ENCODE measurements at regions not wholly inside any gene's neighbourhood (a gene's known extent, or its start where the extent isn't known, plus 50 kb on each side); places are given as distances from the start of the nearest gene placed in this dataset.

DNA sequence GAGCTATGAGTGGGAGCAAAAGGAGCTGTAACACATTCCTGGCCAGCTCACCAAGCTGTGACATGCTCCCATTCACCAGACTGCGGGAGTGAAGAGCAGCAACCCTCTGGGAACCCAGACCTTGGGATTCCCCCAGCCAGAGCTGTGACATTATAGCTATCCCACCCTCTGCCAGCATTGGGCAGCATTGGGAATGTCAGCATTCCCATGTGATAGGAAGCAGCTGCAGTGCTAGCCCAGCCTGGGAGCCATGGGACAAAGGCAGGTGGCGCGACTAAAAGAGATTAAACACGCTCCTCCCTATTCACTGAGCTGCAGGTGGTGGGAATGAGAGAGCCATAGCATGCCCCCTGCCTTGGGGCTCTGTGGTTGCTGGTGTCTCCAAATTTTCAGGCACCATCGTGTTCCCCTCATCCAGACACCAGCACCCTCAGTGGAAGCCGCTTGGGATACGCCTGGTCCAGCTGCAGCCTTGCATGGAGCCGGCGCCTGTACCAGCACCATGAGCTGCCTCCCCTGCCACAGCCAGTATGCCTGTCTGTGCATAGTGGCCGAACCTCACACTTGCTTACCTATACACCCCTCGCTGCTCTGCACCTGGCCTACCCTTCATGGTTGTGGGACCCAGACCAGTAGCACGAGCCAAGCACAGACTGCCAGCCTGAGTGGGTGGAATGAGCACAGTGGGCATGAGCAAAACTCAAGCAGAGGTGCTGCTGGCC, 695.6 kb upstream of the GCFC2 start:
- DNase-seq (ENCODE audit: low read depth, low spot score) = no peak
- TF ChIP-seq, protein P1, sequence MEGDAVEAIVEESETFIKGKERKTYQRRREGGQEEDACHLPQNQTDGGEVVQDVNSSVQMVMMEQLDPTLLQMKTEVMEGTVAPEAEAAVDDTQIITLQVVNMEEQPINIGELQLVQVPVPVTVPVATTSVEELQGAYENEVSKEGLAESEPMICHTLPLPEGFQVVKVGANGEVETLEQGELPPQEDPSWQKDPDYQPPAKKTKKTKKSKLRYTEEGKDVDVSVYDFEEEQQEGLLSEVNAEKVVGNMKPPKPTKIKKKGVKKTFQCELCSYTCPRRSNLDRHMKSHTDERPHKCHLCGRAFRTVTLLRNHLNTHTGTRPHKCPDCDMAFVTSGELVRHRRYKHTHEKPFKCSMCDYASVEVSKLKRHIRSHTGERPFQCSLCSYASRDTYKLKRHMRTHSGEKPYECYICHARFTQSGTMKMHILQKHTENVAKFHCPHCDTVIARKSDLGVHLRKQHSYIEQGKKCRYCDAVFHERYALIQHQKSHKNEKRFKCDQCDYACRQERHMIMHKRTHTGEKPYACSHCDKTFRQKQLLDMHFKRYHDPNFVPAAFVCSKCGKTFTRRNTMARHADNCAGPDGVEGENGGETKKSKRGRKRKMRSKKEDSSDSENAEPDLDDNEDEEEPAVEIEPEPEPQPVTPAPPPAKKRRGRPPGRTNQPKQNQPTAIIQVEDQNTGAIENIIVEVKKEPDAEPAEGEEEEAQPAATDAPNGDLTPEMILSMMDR (IDR thresholded peaks at IDR 0.05; ENCODE audit: low read depth, low read length) = no peak
- H3K4me3 ChIP-seq (ENCODE audit: low read depth, low read length) = no peak overlapping the region
- in situ Hi-C loops (cut with HindIII; ENCODE audit: low sequenced_read_pairs) = no loop called here

DNA sequence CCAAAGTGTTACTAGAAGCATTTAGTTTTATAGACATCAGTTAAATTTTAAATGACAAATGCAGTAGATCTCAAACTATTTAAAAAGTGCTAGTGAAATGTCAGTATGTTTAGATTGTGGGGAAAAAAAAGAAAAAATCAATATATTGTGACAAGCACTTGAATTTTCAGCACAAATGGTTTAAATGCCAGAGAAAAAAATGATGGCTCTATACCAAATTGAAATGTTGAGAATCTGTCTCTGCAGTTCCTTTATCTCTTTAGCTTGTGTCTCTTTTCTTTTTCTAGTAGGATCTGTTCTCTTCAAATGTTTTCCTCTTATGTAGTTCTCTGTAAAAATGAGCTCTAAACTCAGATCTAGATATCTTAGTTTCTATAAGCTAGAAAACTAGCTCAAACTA, 682.6 kb upstream of the GCFC2 start:
- TF ChIP-seq, protein P1 (IDR thresholded peaks at IDR 0.05; ENCODE audit: low read depth, low read length) = no peak
- in situ Hi-C loops (cut with HindIII; ENCODE audit: low sequenced_read_pairs) = no loop called here
- DNase-seq (ENCODE audit: low read depth, low spot score) = no peak
- H3K4me3 ChIP-seq (ENCODE audit: low read depth, low read length) = no peak overlapping the region

DNA sequence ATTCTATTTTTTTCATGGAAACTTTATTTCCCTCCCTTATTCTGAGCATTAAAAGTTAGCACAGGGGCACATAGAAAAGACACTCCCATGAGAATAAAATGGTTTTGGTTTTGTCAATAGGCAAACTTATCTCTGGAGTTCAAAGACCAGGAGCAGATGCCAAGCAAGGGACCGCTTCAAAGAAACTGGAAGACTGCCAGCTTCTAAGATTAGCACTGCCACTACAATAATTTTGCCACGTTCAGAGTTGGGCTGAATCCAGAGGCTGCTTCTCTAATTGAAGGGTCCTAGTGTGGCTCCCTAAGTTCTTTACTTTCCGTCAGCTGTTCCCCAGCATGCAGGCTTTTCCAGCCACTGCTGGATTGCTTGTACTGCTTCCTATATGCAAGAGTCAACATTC, 681.0 kb upstream of the GCFC2 start:
- no peak for DNase-seq (ENCODE audit: low read depth, low spot score)
- in situ Hi-C loops (cut with HindIII; ENCODE audit: low sequenced_read_pairs) = no loop called here
- TF ChIP-seq, protein P1 (IDR thresholded peaks at IDR 0.05; ENCODE audit: low read depth, low read length) = no peak
- no peak overlapping the region for H3K4me3 ChIP-seq (ENCODE audit: low read depth, low read length)

DNA sequence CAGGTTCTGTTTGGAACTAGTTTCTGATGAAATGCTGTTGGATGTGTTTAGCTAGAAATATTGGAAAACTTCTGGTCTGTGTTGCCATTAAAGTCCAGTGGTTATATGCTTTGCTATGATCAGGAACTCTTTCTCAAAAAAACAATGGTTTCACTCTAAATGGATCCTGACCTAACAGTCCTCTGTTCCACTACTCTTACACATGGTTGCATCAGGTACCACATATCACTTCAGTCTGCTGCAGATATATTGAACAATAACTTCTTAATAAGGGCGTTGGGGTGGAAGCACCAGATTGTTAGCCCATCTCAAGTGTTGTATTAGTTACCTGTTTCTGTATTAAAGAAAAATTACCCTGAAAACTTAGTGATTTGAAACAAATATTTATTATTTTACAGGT, 676.6 kb upstream of the GCFC2 start:
- DNase-seq (ENCODE audit: low read depth, low spot score) = no peak
- H3K4me3 ChIP-seq (ENCODE audit: low read depth, low read length) = no peak overlapping the region
- in situ Hi-C loops (cut with HindIII; ENCODE audit: low sequenced_read_pairs) = no loop called here
- TF ChIP-seq, protein P1 (IDR thresholded peaks at IDR 0.05; ENCODE audit: low read depth, low read length) = no peak

DNA sequence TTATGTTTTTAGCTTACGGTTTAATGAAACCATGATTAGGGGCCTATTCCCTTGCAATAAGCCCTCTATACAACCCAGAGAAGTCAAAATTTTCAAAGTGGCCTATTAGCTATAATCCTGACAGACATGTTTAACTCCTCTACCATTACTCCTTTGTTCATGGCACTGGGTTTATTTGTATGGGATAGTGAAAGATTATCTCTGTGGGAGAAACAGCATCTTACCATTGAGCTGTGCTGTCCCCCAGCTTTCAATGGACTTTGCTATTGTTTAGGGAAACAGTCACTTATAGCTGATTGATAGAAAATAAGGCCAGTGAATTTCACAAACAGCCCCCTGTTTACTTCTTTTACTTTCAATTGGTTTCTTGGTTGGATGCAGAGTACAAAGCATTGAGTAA, 675.2 kb upstream of the GCFC2 start:
- in situ Hi-C loops (cut with HindIII; ENCODE audit: low sequenced_read_pairs) = no loop called here
- no peak overlapping the region for H3K4me3 ChIP-seq (ENCODE audit: low read depth, low read length)
- TF ChIP-seq, protein P1 (IDR thresholded peaks at IDR 0.05; ENCODE audit: low read depth, low read length) = no peak
- no peak for DNase-seq (ENCODE audit: low read depth, low spot score)

DNA sequence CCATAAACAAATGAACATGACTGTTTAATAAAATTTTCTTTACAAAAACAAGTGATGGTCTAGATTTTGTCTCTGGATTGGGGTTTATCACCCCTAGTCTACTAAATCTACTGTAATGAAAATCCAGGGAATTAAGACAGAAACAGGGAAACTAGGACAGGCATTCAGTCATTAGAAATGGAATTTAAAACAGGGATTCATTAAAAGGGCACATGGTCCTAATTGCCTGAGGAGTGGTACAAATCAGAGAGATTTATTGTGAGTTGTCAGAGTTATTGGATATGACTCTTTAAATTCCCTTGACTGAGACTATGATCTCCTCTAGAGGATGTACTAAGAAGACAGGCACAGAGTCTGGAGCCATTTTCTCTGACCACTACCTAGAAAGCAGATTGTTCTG, 670.9 kb upstream of the GCFC2 start:
- no peak overlapping the region for H3K4me3 ChIP-seq (ENCODE audit: low read depth, low read length)
- TF ChIP-seq, protein P1 (IDR thresholded peaks at IDR 0.05; ENCODE audit: low read depth, low read length) = no peak
- in situ Hi-C loops (cut with HindIII; ENCODE audit: low sequenced_read_pairs) = no loop called here
- no peak for DNase-seq (ENCODE audit: low read depth, low spot score)
